Gastrocnemius medialis (tissue), 4 donors: ENCODE measurements at regions not wholly inside any gene's neighbourhood (a gene's known extent, or its start where the extent isn't known, plus 50 kb on each side); places are given as distances from the start of the nearest gene placed in this dataset.

Experiments used
- POLR2A ChIP-seq, 2 donors: fragments of 450-650 bp; IDR thresholded peaks; one replicate each; pipeline ENCODE4 v1.6.1; 2017; ENCODE audit warnings: antibody characterized with exemption in 2 of 2, mild to moderate bottlenecking in 2 of 2, moderate library complexity in 2 of 2
- TF ChIP-seq, protein P1 (sequence below), 5 experiments: fragments of 450-650 bp in 3 of 5; fragments of 200-600 bp in 2 of 5; sonication (generic) in 2 of 5; IDR thresholded peaks in 4 of 5; conservative IDR thresholded peaks in 1 of 5; 1 replicate in 4 of 5; 2 replicates in 1 of 5; pipeline ENCODE4 v1.5.1; 2016 to 2019; ENCODE audit warnings: antibody characterized with exemption in 5 of 5, mild to moderate bottlenecking in 3 of 5, moderate library complexity in 3 of 5

- TF ChIP-seq, protein P1, sequence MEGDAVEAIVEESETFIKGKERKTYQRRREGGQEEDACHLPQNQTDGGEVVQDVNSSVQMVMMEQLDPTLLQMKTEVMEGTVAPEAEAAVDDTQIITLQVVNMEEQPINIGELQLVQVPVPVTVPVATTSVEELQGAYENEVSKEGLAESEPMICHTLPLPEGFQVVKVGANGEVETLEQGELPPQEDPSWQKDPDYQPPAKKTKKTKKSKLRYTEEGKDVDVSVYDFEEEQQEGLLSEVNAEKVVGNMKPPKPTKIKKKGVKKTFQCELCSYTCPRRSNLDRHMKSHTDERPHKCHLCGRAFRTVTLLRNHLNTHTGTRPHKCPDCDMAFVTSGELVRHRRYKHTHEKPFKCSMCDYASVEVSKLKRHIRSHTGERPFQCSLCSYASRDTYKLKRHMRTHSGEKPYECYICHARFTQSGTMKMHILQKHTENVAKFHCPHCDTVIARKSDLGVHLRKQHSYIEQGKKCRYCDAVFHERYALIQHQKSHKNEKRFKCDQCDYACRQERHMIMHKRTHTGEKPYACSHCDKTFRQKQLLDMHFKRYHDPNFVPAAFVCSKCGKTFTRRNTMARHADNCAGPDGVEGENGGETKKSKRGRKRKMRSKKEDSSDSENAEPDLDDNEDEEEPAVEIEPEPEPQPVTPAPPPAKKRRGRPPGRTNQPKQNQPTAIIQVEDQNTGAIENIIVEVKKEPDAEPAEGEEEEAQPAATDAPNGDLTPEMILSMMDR (IDR thresholded peaks at IDR 0.05 in 4 of 5, conservative IDR thresholded peaks at IDR 0.05 in 1 of 5) = no peak
- TF ChIP-seq POLR2A (IDR thresholded peaks at IDR 0.05) = no peak
Observed at GRCh38 chr22:48366591-48366990, 1461.1 kb downstream of the BRD1 start.
